Skeletal muscle tissue (tissue), 3 donors: ENCODE measurements at regions not wholly inside any gene's neighbourhood (a gene's known extent, or its start where the extent isn't known, plus 50 kb on each side); places are given as distances from the start of the nearest gene placed in this dataset.
"Not testable (repeated sequence)": the region's sequence is repeated elsewhere in the genome, so short reads cannot be mapped to it uniquely, and the experiment has no call there.

Source experiments
- H3K27ac ChIP-seq: one replicate; pipeline ENCODE4 v1.7.0; 2013; ENCODE audit warnings: mild to moderate bottlenecking, low read depth, low read length, inconsistent platforms
- H3K27me3 ChIP-seq, 3 donors: one replicate each; pipeline ENCODE4 v1.7.0; 2013; ENCODE audit warnings: low read length in 3 of 3; ENCODE audit not compliant: control insufficient read depth in 3 of 3, insufficient read depth in 3 of 3
- H3K36me3 ChIP-seq, 3 donors: one replicate each; pipeline ENCODE4 v1.7.0; 2013; ENCODE audit warnings: low read length in 3 of 3; ENCODE audit not compliant: control insufficient read depth in 3 of 3, insufficient read depth in 3 of 3
- H3K4me1 ChIP-seq, 3 donors: one replicate each; pipeline ENCODE4 v1.7.0; 2013; ENCODE audit warnings: low read length in 3 of 3, mild to moderate bottlenecking in 3 of 3; ENCODE audit not compliant: control insufficient read depth in 3 of 3, insufficient read depth in 3 of 3
- H3K4me3 ChIP-seq, 3 donors: one replicate each; pipeline ENCODE4 v1.7.0; 2013; ENCODE audit warnings: low read length in 3 of 3
- H3K9ac ChIP-seq, 3 donors: one replicate each; pipeline ENCODE4 v1.7.0; 2013; ENCODE audit warnings: low read length in 3 of 3, mild to moderate bottlenecking in 3 of 3, moderate library complexity in 2 of 3, low read depth in 1 of 3
- H3K9me3 ChIP-seq, 3 donors: one replicate each; pipeline ENCODE4 v1.7.0; 2013; ENCODE audit warnings: low read length in 3 of 3; ENCODE audit not compliant: control insufficient read depth in 3 of 3
- donor health status: Osteomylitis.

GRCh38 chr4:147136751-147137150 lies 191.1 kb upstream of the TTC29 start:
- Histone ChIP-seq H3K9ac (no peak overlapping the region), H3K4me3 (no peak overlapping the region), H3K36me3 (no peaks in the 10 kb centered on the region), H3K27ac (peak overlapping the region; percentile 59), H3K4me1 (peaks cover 0 to 3% (median 0%) of the 10 kb centered on the region in 3 donors), H3K9me3 (no peaks in the 10 kb centered on the region), H3K27me3 (no peaks in the 10 kb centered on the region)

- no peak overlapping the region for H3K9ac ChIP-seq
- H3K36me3 ChIP-seq: no peaks in the 10 kb centered on the region
- H3K4me1 ChIP-seq: peaks cover 0 to 3% (median 0%) of the 10 kb centered on the region in 3 donors
- H3K9me3 ChIP-seq: no peaks in the 10 kb centered on the region
- H3K27ac ChIP-seq: peak overlapping the region; percentile 59
- no peaks in the 10 kb centered on the region for H3K27me3 ChIP-seq
- H3K4me3 ChIP-seq: no peak overlapping the region
Observed at GRCh38 chr4:147137280-147137679, 191.6 kb upstream of the TTC29 start.

- H3K27ac ChIP-seq: peak overlapping the region; percentile 59
Observed at GRCh38 chr4:147138171-147138570, 192.5 kb upstream of the TTC29 start.

GRCh38 chr4:147139455-147140198 lies 194.0 kb upstream of the TTC29 start:
- no peaks in the 10 kb centered on the region for H3K36me3 ChIP-seq
- no peaks in the 10 kb centered on the region for H3K9me3 ChIP-seq
- peaks cover 0 to 3% (median 0%) of the 10 kb centered on the region in 3 donors for H3K4me1 ChIP-seq
- H3K27ac ChIP-seq: no peak overlapping the region
- H3K9ac ChIP-seq: no peak overlapping the region
- H3K27me3 ChIP-seq: no peaks in the 10 kb centered on the region
- no peak overlapping the region for H3K4me3 ChIP-seq

More at GRCh38 chr4:147138171-147138570, 192.5 kb upstream of the TTC29 start:
- no peaks in the 10 kb centered on the region for H3K27me3 ChIP-seq
- peaks cover 0 to 3% (median 0%) of the 10 kb centered on the region in 3 donors for H3K4me1 ChIP-seq
- H3K9me3 ChIP-seq: no peaks in the 10 kb centered on the region
- no peaks in the 10 kb centered on the region for H3K36me3 ChIP-seq
- H3K4me3 ChIP-seq: no peak overlapping the region
- no peak overlapping the region for H3K9ac ChIP-seq

- H3K4me3 ChIP-seq: no peak overlapping the region
- no peak overlapping the region for H3K27ac ChIP-seq
- peaks cover 0 to 4% (median 0%) of the 10 kb centered on the region in 3 donors for H3K27me3 ChIP-seq
- H3K9ac ChIP-seq: no peak overlapping the region
- no peaks in the 10 kb centered on the region for H3K36me3 ChIP-seq
- H3K9me3 ChIP-seq: no peaks in the 10 kb centered on the region
- H3K4me1 ChIP-seq: no peaks in the 10 kb centered on the region
Observed at GRCh38 chr4:147151763-147152162, 206.1 kb upstream of the TTC29 start.

- H3K9me3 ChIP-seq: no peaks in the 10 kb centered on the region
Observed at GRCh38 chr4:147157860-147158701, 212.4 kb upstream of the TTC29 start.

GRCh38 chr4:147160908-147161513 lies 215.3 kb upstream of the TTC29 start:
- no peak overlapping the region for H3K4me3 ChIP-seq
- no peak overlapping the region for H3K9ac ChIP-seq
- H3K27me3 ChIP-seq: peaks cover 0 to 4% (median 0%) of the 10 kb centered on the region in 3 donors
- no peaks in the 10 kb centered on the region for H3K9me3 ChIP-seq
- no peaks in the 10 kb centered on the region for H3K36me3 ChIP-seq
- H3K27ac ChIP-seq: no peak overlapping the region
- H3K4me1 ChIP-seq: peaks cover 6 to 8% (median 7%) of the 10 kb centered on the region in 3 donors

More at GRCh38 chr4:147157860-147158701, 212.4 kb upstream of the TTC29 start:
- H3K9ac ChIP-seq: peak overlapping the region in 2 of 3 donors; percentile 23 to 46
- H3K4me1 ChIP-seq: peaks cover 6 to 8% (median 7%) of the 10 kb centered on the region in 3 donors
- H3K4me3 ChIP-seq: peak overlapping the region; percentile 46 to 58 (median 57)
- H3K36me3 ChIP-seq: no peaks in the 10 kb centered on the region
- H3K27ac ChIP-seq: no peak overlapping the region
- peaks cover 0 to 4% (median 0%) of the 10 kb centered on the region in 3 donors for H3K27me3 ChIP-seq

GRCh38 chr4:147163311-147163710 lies 217.6 kb upstream of the TTC29 start:
- H3K9ac ChIP-seq: no peak overlapping the region
- H3K4me1 ChIP-seq: peaks cover under 1 to 2% (median 2%) of the 10 kb centered on the region in 3 donors
- H3K27ac ChIP-seq: no peak overlapping the region
- no peak overlapping the region for H3K4me3 ChIP-seq
- H3K36me3 ChIP-seq: no peaks in the 10 kb centered on the region
- peaks cover 0 to 2% (median 0%) of the 10 kb centered on the region in 3 donors for H3K27me3 ChIP-seq
- H3K9me3 ChIP-seq: no peaks in the 10 kb centered on the region

- not testable (repeated sequence) for H3K9ac ChIP-seq, H3K36me3 ChIP-seq, H3K4me1 ChIP-seq, H3K9me3 ChIP-seq, H3K27ac ChIP-seq, H3K4me3 ChIP-seq, H3K27me3 ChIP-seq
Observed at GRCh38 chr4:147168200-147168599, 222.5 kb upstream of the TTC29 start.
